GM19043 (cell line): ENCODE measurements at regions not wholly inside any gene's neighbourhood (a gene's known extent, or its start where the extent isn't known, plus 50 kb on each side); places are given as distances from the start of the nearest gene placed in this dataset.

Source experiments
- ATAC-seq: cut with Tn5 transposase; IDR thresholded peaks from one replicate; pipeline ENCODE4 v1.9.1; 2021; ENCODE audit warnings: low read depth; ENCODE audit not compliant: unreplicated experiment

GRCh38 chr11:81135570-81135969, 1598.1 kb downstream of the FAM181B start:
- no peak for ATAC-seq

- no peak for ATAC-seq
These were observed 1604.0 kb downstream of the FAM181B start for GRCh38 chr11:81129618-81130017.

- no peak for ATAC-seq
These were observed 1620.9 kb downstream of the FAM181B start for GRCh38 chr11:81112718-81113117.

GRCh38 chr11:81104051-81104450, 1629.6 kb downstream of the FAM181B start:
- ATAC-seq: no peak

GRCh38 chr11:81098471-81098870, 1635.2 kb downstream of the FAM181B start:
- ATAC-seq: no peak

- no peak for ATAC-seq
These were observed 1641.1 kb downstream of the FAM181B start for GRCh38 chr11:81092522-81092921.

- no peak for ATAC-seq
These were observed 1644.4 kb downstream of the FAM181B start for GRCh38 chr11:81089242-81089641.

- ATAC-seq: no peak
These were observed 1639.6 kb upstream of the TENM4 start for GRCh38 chr11:81080476-81080875.

GRCh38 chr11:81072273-81072672, 1631.4 kb upstream of the TENM4 start:
- no peak for ATAC-seq

- no peak for ATAC-seq
These were observed 1630.8 kb upstream of the TENM4 start for GRCh38 chr11:81071606-81072005.

- ATAC-seq: peak; percentile 93
These were observed 1630.1 kb upstream of the TENM4 start for GRCh38 chr11:81070948-81071347.

GRCh38 chr11:81059356-81059755, 1618.5 kb upstream of the TENM4 start:
- no peak for ATAC-seq

GRCh38 chr11:81052344-81053158, 1611.7 kb upstream of the TENM4 start:
- no peak for ATAC-seq

- no peak for ATAC-seq
These were observed 1599.2 kb upstream of the TENM4 start for GRCh38 chr11:81039916-81040524.

GRCh38 chr11:81036168-81036870, 1595.5 kb upstream of the TENM4 start:
- no peak for ATAC-seq

- ATAC-seq: no peak
These were observed 1593.1 kb upstream of the TENM4 start for GRCh38 chr11:81033779-81034540.

GRCh38 chr11:81032906-81033305, 1592.1 kb upstream of the TENM4 start:
- no peak for ATAC-seq

- ATAC-seq: no peak
These were observed 1589.4 kb upstream of the TENM4 start for GRCh38 chr11:81030186-81030585.

- no peak for ATAC-seq
These were observed 1585.2 kb upstream of the TENM4 start for GRCh38 chr11:81026032-81026431.

GRCh38 chr11:81022057-81022456, 1581.2 kb upstream of the TENM4 start:
- no peak for ATAC-seq

- ATAC-seq: no peak
These were observed 1569.8 kb upstream of the TENM4 start for GRCh38 chr11:81010631-81011030.
